Adrenal gland (tissue), 9 donors: ENCODE measurements at regions not wholly inside any gene's neighbourhood (a gene's known extent, or its start where the extent isn't known, plus 50 kb on each side); places are given as distances from the start of the nearest gene placed in this dataset.

Experiments used
- DNase-seq, 7 donors: peaks; one replicate each; pipeline ENCODE4 v3.0.0-alpha.2; 2019 to 2020
- H3K27ac ChIP-seq, 5 donors: fragments of 200-600 bp; sonication (generic) in 4 of 5; 1 replicate in 3 of 5; 2 replicates in 2 of 5; pipeline versions ENCODE4 v1.5.1 to v1.8.0; 2016 to 2020; ENCODE audit warnings: mild to moderate bottlenecking in 1 of 5
- H3K27me3 ChIP-seq: fragments of 200-600 bp; 2 replicates; pipeline ENCODE4 v1.8.0; 2021
- H3K36me3 ChIP-seq, 2 donors: fragments of 200-600 bp; replicated peaks in 1 of 2; 1 replicate in 1 of 2; 2 replicates in 1 of 2; pipeline versions ENCODE4 v1.5.1 to v1.8.0; 2018 to 2022
- H3K4me1 ChIP-seq, 2 donors: fragments of 200-600 bp; replicated peaks in 1 of 2; 1 replicate in 1 of 2; 2 replicates in 1 of 2; pipeline versions ENCODE4 v1.5.1 to v1.8.0; 2018 to 2021
- H3K4me3 ChIP-seq, 4 donors: fragments of 200-600 bp; sonication (generic) in 3 of 4; one replicate each; pipeline ENCODE4 v1.5.1; 2016 to 2018
- H3K9me3 ChIP-seq, 3 donors: fragments of 200-600 bp; sonication (generic) in 1 of 3; replicated peaks in 1 of 3; 1 replicate in 2 of 3; 2 replicates in 1 of 3; pipeline versions ENCODE4 v1.5.1 to v1.8.0; 2016 to 2021
- CTCF ChIP-seq, 6 experiments: fragments of 450-650 bp in 4 of 6; fragments of 200-600 bp in 2 of 6; sonication (generic) in 1 of 6; IDR thresholded peaks; 1 replicate in 5 of 6; 2 replicates in 1 of 6; pipeline versions ENCODE4 v1.5.1 to v1.8.0; 2016 to 2021; ENCODE audit warnings: antibody characterized with exemption in 6 of 6, mild to moderate bottlenecking in 2 of 6, moderate library complexity in 1 of 6
- POLR2A ChIP-seq, 2 donors: fragments of 450-650 bp; IDR thresholded peaks; one replicate each; pipeline ENCODE4 v1.6.1; 2017; ENCODE audit warnings: antibody characterized with exemption in 2 of 2, mild to moderate bottlenecking in 2 of 2, moderate library complexity in 1 of 2
- WGBS, 4 donors: extraction: QIAGEN DNeasy Blood & Tissue Kit in 2 of 4; methylation state at CpG; one replicate each; pipeline versions ENCODE4 v1.1.5 to v1.1.7; 2013 to 2017; 5-methylcytosine and 5-hydroxymethylcytosine counted together
- intact Hi-C, 2 donors: fragments of 100-400 bp; cut with DNase I; formaldehyde crosslinking; loops; one replicate each; pipeline versions ENCODE4 v1.14.1 to v1.15.0; 2022 to 2023
- donor health status: healthy with polysubstance abuse.
- donor health status: Bipolar disorder and iron deficiency.
- donor health status: DM: yes; HTN: yes; CAD: no.
- donor health status: DM: no; HTN: no; CAD: no.
- donor health status: DM: no; HTN: no; CAD: no.

- WGBS, 4 donors: 28 to 48% (median 30%) methylated on average over 2 of the region's 2 CpGs
- H3K36me3 ChIP-seq: no peaks in the 10 kb centered on the region
- H3K4me3 ChIP-seq: no peak overlapping the region
- intact Hi-C loops: no loop called here
- TF ChIP-seq CTCF (IDR thresholded peaks at IDR 0.05): no peak
- no peak for TF ChIP-seq POLR2A (IDR thresholded peaks at IDR 0.05)
- no peaks in the 10 kb centered on the region for H3K27me3 ChIP-seq
- no peaks in the 10 kb centered on the region for H3K9me3 ChIP-seq
- no peak overlapping the region for H3K27ac ChIP-seq
- DNase-seq: no peak
- no peaks in the 10 kb centered on the region for H3K4me1 ChIP-seq
Observed at GRCh38 chr2:40872580-40872979, 420.7 kb upstream of the SLC8A1 start.

GRCh38 chr2:40874380-40874779, 422.5 kb upstream of the SLC8A1 start:
- WGBS, 4 donors: 76 to 89% (median 82%) methylated on average over 3 of the region's 3 CpGs
- H3K27ac ChIP-seq: no peak overlapping the region
- no peak for DNase-seq
- H3K36me3 ChIP-seq: no peaks in the 10 kb centered on the region
- no peak overlapping the region for H3K4me3 ChIP-seq
- intact Hi-C loops: no loop called here
- H3K27me3 ChIP-seq: no peaks in the 10 kb centered on the region
- no peaks in the 10 kb centered on the region for H3K4me1 ChIP-seq
- no peaks in the 10 kb centered on the region for H3K9me3 ChIP-seq
- no peak for TF ChIP-seq POLR2A (IDR thresholded peaks at IDR 0.05)
- no peak for TF ChIP-seq CTCF (IDR thresholded peaks at IDR 0.05)

- Histone ChIP-seq H3K4me1 (no peaks in the 10 kb centered on the region), H3K27me3 (no peaks in the 10 kb centered on the region), H3K27ac (no peak overlapping the region), H3K36me3 (no peaks in the 10 kb centered on the region), H3K9me3 (no peaks in the 10 kb centered on the region), H3K4me3 (no peak overlapping the region)
- TF ChIP-seq POLR2A (IDR thresholded peaks at IDR 0.05) (no peak), CTCF (IDR thresholded peaks at IDR 0.05) (no peak)
- intact Hi-C loops: no loop called here
- no peak for DNase-seq
Observed at GRCh38 chr2:40877734-40878288, 425.9 kb upstream of the SLC8A1 start.

- TF ChIP-seq CTCF (IDR thresholded peaks at IDR 0.05): no peak
- TF ChIP-seq POLR2A (IDR thresholded peaks at IDR 0.05): no peak
- Histone ChIP-seq H3K36me3 (no peaks in the 10 kb centered on the region), H3K27ac (no peak overlapping the region), H3K4me3 (no peak overlapping the region), H3K4me1 (no peaks in the 10 kb centered on the region), H3K9me3 (no peaks in the 10 kb centered on the region), H3K27me3 (no peaks in the 10 kb centered on the region)
- no peak for DNase-seq
- intact Hi-C loops: no loop called here
- WGBS, 4 donors: 75 to 89% (median 82%) methylated on average over 1 of the region's 1 CpG
Observed at GRCh38 chr2:40879305-40879704, 427.4 kb upstream of the SLC8A1 start.
